CD4-positive, alpha-beta T cell treated with Interleukin-15 for 1 hour (primary cell): ENCODE measurements at regions not wholly inside any gene's neighbourhood (a gene's known extent, or its start where the extent isn't known, plus 50 kb on each side); places are given as distances from the start of the nearest gene placed in this dataset.
"Not testable (repeated sequence)": the region's sequence is repeated elsewhere in the genome, so short reads cannot be mapped to it uniquely, and the experiment has no call there.

ENCODE experiments used
- DNase-seq: peaks from one replicate; pipeline ENCODE4 v3.0.0-alpha.2; 2020

DNA sequence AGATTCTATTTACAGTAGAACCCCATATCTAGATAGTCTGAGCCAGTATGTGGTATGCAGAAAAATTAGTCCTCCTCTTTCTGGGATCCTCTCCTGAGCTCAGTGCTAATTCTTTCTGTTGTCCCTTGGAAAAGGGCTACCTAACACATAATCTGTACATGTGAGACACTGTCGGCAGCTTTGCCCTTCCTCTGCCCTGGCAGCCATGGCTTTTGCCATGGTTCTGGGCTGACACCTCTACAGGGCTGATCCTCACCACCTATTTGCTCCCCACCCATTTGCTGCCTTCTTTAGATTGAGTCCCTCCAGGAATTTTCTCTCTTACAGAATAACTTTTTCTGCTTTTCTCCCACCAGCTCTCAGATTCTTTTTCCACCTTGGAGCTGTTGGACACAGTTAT is 64.7 kb upstream of the MAP9 start:
- DNase-seq: no peak

DNA sequence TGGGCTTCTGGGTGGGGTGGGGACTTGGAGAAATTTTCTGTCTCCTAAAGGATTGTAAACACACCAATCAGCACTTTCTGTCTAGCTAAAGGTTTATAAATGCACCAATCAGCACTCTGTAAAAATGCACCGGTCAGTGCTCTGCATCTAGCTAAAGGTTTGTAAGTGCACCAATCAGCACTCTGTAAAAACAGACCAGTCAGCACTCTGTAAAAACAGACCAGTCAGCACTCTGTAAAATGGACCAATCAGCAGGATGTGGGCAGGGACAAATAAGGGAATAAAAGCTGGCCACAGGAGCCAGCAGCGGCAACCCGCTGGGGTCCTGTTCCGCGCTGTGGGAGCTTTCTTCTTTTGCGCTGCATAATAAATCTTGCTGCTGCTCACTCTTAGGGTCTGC is 63.0 kb upstream of the MAP9 start:
- DNase-seq: not testable (repeated sequence)

DNA sequence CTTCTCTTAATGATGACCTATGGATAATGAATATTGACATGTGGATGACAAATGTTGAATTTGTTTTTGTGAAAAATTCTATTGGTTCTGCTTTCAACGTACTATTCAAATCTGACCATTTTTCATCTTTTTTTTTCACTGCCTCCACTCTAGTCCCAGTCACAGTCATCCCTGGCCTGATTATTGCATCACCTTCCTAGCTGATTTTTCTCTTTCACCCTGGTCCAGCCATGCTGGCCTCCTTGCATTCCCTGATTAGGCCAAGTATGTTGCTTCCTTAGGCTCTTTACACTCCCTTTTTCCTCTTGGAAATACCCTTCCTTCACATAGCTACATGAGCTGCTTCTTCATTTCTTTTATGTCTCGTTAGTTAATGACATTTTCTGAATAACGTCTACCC is 58.1 kb upstream of the MAP9 start:
- DNase-seq: no peak

DNA sequence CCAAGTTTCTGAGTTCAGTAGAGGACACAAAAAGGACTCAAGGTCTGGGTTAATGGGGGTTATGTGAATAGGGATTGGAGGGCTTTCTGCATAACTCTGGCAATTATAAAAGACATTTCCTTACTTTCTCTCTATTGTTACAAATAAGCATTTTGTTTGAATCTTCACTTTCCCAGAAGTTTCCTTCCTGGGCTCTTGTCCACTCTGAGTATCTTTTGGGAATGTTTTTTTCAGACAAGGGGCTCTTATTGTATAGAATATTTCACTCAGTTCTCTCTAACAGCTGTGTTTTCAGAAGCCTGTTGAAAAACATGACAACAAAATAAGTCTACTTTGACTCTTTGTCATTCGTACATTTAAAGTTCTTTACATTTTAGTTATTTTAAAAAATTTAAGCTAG is 57.6 kb upstream of the MAP9 start:
- no peak for DNase-seq

DNA sequence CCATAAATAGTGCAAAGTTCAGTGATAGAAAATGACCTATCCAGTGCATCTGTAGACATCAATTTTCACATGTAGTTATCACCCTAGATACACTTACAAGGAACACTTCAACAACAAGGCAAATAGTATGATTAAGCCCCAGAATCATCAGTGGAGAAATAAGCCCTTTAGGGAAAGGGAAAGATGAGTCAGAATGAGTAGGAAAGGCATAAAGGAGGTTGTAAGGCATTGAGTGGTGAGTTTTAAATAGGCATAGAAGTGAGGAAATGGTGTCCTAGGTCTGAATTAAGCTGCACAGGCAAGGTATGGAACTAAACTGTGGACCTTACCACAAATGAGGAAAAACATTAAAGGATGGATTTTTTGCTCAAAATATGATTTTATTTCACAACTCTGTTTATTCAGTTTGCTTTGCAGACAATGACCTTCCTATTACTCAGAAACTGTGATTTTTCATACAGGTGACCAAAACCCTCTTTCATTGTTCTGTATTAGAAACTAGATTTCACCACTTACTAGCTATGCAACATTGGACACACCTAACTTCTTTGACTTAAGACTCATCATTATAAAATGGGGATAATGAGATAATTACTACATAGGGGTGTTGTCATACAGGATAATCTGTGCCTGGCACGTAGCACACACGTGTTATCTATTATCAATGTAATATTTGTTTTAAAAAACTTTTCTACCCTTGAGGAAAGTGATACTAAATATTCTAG is 57.0 kb upstream of the MAP9 start:
- no peak for DNase-seq

DNA sequence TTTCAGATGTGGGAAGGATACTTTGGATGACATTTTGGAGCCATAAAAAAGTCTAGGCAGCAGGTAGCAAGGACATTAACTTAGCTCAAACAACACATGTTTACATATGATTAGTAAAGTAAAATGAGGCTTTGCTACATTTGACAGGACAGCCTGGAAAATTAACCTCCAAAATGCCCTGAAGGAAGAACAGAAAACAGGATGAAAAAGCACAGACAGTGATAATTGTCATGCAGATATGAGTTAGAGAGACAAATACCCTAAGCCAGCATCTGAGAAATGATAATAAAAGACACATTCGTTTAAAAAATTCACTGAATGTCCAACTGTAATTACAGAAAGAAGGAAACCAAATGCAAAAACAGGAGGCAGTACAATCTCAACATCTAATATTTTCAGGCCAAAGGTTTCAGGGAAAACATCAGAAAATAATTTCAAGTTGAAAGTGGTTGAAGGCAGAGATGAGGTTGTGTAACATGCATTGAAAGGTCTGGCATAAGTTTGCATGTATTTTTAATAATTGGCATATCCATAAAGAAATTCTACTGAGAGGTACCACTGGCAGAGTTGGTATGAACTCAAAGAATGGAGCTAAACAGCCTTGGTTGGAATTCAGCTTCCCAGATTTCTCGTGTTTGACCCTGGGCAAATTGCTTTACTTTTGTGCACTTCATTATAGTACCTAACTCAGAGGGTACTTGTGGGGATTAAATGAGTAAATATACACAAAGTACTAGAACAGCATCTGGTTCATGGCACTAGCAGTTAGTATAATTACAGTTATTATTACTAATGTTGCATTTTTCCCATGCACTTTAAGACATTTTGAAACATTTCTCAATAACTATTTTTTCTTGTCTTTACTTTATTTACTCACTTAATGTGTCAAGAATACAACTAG is 54.4 kb upstream of the MAP9 start:
- no peak for DNase-seq

DNA sequence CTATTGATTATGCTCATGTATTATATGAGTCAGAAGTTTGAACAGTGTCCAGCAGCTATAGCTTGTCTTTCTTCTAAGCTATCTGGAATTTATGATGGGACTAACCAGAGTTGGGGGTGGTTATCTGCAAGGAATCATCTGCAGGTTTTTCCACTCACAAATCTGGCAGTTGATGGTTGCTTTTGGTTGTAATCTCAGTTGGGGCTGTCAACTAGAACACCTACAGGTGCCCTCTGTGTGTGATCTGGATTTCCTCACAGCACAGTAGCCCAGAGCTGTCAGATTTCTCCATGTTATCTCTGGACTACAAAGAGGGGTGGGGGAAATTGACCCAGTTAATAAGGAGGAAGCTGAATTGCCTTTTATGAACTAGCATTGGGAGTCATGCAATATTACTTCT is 51.4 kb upstream of the MAP9 start:
- DNase-seq: no peak

DNA sequence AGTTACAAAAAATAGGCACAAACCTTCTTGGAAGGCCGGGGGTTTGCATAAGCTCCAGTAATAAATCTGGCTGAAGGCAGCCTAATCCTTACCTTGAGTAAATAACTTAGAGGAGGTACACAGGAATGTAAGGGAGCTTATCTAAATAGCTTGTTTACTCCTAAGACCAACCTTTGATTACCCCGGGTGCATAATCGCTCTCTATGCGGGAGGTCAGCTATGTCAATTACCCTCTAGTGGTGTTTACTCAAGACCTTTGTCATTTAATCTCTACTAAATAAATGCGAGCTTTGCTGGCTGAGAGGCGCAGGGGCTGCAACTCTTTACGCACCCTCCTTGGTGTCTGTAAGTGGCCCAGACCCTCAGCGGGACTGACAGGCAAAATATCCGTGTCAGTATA is 50.2 kb upstream of the MAP9 start:
- DNase-seq: no peak
